Non-pigmented ciliary epithelial cell (primary cell): ENCODE measurements at regions not wholly inside any gene's neighbourhood (a gene's known extent, or its start where the extent isn't known, plus 50 kb on each side); places are given as distances from the start of the nearest gene placed in this dataset.

Experiments used
- DNase-seq: peaks from one replicate; pipeline ENCODE4 v3.0.0-alpha.2; 2010; ENCODE audit warnings: low read depth

- no peak for DNase-seq
Measured at GRCh38 chr2:194750926-194751325, 906.1 kb upstream of the SLC39A10 start.

DNA sequence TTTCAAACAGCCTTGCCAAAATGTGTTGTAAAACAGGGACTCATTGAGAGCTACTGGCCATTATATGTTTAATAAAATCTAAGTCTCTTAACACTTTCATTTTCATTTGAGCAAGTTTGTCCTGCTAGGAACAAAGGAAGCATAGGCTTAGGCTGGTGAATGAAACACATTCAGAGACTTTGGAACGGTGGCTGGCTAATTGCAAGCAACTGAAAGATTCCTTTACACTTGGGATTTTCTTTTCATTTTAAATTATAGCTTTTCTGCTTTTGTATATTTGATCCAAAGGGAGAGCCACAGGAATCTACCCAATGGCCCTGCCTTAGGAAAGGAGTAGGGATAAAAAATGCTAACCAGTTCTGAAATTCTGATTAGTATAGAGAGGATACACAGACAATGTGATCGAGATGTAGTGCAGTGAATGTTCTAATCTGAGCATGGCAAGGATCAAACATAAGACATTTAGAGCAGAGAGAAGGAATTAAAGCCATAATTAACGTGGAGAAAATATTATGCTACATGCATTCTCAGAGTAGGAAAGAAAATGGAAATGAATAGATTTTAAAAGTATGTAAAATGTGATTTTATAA lies 911.4 kb upstream of the SLC39A10 start:
- no peak for DNase-seq

GRCh38 chr2:194742706-194743105 lies 914.3 kb upstream of the SLC39A10 start:
- DNase-seq = no peak

- no peak for DNase-seq
Measured at GRCh38 chr2:194739217-194739616, 917.8 kb upstream of the SLC39A10 start.

GRCh38 chr2:194735837-194736542 lies 921.0 kb upstream of the SLC39A10 start:
- DNase-seq = no peak

DNA sequence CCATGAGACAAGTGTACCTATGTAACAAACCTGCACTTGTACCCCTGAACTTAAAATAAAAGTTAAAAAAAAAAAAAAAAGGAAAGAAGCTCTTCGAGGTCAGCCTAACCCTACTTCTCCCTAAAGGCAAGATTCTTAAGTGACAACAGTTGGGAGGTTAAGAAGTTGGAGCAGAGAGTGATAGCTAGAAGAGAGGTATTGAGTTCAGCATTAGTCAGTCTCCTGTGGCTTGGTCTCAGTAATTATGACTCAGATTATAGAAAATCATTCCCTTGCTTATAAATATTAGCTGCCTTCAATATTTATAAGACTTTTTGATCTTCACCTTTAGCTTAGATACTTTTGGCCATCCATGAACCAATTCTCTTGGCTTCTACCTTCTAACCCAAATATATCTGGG lies 926.8 kb upstream of the SLC39A10 start:
- no peak for DNase-seq

GRCh38 chr2:194725169-194725568 lies 931.9 kb upstream of the SLC39A10 start:
- DNase-seq = no peak

GRCh38 chr2:194723446-194723845 lies 933.6 kb upstream of the SLC39A10 start:
- no peak for DNase-seq

DNA sequence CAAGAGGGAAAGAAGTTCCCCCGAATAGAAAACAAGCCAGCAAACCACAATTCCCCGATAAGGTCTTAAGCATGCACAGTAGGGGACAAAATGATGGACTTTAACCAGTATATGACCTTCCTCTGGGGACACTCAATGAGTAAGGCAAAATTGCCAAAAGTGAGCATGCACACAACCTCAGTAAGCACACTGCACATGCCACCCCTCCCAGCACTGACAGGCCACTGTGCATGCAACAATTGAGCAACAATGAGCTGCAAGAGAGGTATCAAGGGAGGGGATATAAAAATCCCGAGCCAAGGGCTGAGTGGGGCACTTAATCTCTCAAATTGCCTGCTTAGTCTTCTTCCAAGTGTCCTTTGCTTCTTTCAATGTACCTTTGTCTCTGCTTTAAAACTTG lies 935.8 kb upstream of the SLC39A10 start:
- DNase-seq = no peak

- DNase-seq = no peak
Measured at GRCh38 chr2:194720462-194720861, 936.6 kb upstream of the SLC39A10 start.

- no peak for DNase-seq
Measured at GRCh38 chr2:194718881-194719280, 938.1 kb upstream of the SLC39A10 start.

DNA sequence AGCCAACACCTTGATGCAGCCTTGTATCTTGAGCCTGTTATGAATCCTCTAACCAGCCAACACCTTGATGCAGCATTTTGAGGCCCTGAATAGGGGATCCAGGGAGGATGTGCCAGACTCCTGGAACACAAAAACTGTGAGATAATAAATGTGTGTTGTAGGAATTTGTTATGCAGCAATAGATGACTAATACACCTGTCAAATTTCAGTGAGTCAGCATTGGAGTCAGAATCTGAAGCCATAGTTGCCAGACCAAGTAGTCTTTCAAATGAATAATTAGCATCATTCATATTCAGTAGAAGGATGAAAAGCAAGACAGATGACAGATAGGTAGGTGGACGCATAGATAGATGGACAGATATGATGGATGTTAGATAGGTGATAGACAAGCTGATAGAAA lies 942.5 kb upstream of the SLC39A10 start:
- DNase-seq = no peak

DNA sequence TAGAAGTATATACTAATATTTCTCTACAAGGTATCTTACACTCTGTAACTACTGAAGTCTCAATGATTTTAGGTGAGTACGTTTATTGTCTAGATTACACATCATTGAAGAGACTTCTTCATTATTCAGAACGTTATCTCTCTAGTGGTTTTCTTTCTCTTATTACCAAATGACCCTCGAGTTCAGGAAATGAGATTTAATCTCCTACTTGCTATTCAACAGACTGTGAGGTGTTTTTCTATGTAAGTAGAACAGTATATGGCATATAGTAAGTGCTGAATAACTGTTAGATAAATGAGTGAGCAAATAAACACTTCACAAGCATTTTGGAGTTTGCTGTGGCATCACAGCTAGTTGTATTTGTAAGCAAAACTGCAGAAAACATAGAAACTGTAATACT lies 947.2 kb upstream of the SLC39A10 start:
- DNase-seq = no peak

DNA sequence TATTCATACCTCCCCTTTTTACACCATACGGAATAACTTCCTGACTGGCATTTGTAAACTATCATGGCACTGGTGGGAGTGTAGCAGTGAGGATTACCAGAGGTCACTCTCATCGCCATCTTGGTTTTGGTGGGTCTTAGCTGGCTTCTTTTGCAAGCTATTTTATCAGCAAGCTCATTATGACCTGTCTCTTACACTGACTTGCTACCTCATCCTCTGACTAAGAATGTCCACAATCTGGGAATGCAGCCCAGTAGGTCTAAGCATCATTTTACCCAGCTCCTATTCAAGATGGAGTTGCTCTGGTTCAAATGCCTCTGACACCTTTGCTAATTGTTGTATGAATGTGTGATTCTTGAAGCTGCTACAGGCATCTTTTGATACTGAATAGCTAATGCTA lies 950.8 kb upstream of the SLC39A10 start:
- DNase-seq = no peak

DNA sequence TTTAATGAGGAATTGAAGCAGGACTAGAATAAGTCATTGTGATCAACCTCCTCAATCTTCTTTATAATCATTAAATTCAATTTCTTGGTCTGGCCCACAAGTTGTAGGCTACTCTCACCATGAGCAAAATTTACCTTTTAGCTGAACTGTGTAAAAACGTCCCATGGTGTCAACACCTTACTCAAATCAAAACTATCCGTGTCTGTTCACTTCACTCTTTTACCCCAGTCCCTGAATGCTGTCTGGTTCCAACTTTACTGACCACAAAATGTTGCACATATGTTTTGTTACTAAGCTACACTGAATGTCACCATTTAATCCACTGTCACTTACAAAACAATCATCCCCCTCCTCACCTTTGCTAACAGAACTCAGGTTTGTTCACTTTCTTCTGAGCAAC lies 951.6 kb upstream of the SLC39A10 start:
- DNase-seq = no peak

DNA sequence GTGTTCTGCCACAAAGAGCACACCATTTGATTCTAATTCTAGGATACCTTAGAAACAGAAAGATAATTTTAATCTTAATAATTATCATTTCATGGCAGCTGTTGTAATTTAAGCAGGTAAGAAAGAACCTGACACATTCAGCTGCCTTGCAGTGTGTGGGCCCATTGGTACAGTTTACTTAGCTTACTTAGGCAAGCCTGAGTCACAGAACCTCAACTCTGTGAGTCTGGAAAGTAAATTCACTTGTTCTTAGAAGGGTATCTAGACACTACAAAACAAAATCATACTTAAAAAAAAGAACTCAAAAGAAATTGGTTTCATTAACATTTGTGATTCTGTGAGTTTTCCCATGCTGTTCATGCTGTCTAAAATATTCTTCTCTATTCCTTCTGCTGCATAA lies 956.3 kb upstream of the SLC39A10 start:
- no peak for DNase-seq

DNA sequence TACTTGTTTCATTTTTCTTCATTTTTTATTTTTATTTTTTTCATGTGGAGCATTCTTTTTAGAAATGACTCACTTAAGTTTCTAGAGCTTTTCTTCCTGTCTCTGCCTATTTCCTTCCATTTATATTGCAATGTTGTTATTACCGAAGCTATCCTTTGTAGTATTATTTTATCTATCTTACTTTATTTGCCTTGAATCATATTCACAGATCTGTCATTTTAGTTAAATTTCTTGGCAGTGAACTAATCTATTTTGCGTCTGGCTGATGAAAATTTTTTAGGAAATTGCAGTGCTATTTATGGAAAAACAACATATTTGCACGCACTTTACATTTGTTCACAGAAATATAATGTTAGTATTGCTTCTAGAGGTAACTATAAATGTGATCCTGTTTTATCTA lies 956.9 kb upstream of the SLC39A10 start:
- DNase-seq = no peak

DNA sequence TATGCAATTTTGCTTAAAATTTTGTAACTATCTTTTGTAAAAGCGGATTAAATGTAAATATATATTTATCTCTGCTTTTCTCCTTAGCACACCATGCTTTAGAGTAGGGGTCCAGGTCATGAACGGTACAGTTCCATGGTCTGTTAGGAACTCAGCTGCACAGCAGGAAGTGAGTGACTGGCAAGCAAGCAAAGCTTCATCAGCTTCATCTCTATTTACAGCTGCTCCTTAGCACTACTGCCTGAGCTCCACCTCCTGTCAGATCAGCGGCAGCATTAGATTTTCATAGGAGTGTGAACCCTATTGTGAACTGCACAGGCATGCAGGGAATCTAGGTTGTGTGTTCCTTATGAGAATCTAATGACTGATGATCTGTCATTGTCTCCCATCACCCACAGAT lies 959.0 kb upstream of the SLC39A10 start:
- DNase-seq = no peak

- DNase-seq = no peak
Measured at GRCh38 chr2:194697439-194697838, 959.6 kb upstream of the SLC39A10 start.

DNA sequence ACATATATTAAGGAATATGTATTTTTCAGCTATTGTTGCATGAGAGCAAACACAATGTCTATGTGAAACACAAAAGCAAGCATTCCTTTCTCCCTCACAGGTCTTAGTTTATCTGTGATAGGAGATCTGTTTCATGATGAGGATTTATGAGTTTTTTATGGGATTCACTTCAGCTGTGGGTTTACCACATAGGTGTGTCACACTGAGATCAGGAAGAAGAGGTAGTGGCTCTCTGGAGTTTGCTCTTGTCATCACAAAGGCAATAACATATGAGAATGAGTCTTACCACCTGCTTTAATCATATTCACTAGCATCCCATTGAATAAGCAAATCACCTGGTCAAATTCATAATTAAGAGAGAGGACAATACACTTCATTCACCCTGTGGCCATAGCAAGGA lies 960.3 kb upstream of the SLC39A10 start:
- DNase-seq = no peak

GRCh38 chr2:194686569-194686968 lies 970.5 kb upstream of the SLC39A10 start:
- DNase-seq = no peak

GRCh38 chr2:194674043-194674442 lies 983.0 kb upstream of the SLC39A10 start:
- DNase-seq = no peak

GRCh38 chr2:194672994-194673393 lies 984.0 kb upstream of the SLC39A10 start:
- DNase-seq = no peak

GRCh38 chr2:194661431-194661830 lies 995.6 kb upstream of the SLC39A10 start:
- DNase-seq = no peak
